ENCODE measurements at regions not wholly inside any gene's neighbourhood (a gene's known extent, or its start where the extent isn't known, plus 50 kb on each side); places are given as distances from the start of the nearest gene placed in this dataset.

DNA sequence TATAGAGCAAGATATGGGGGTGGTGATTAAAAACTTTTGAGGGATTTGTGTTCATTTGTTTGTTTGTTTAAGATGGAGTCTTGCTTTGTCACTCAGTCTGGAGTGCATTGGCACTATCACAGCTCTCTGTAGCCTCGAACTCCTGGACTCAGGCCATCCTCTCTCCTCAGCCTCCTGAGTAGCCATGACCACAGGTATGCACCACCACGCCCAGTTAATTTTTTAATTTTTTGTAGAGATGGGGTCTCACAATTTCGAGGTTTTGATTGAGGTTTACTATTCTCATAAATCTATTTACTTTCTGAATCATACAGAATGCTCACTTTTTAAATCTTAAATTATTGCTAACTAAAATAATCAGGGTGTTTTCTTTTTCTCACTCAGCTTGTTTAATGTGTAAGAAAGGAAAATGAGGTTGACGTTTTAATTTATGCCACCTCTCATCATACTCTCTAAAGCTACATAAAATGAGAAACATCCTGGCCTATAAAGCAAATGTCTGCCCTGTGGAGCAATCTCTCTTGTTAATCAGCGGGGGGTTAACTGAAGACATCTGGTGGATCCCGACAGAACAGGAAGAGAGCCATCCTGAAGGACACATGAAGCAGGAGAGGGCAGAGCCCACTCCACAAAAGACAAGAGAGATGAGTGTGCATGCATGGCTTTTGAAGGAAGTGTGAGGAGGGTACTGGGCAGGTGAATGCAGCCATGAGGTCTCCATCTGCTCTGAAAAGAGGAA is 589.1 kb upstream of the SLC8A1 start:
- ATAC-seq, result no peak
- TF ChIP-seq EP300 (IDR thresholded peaks at IDR 0.05), result no peak
- TF ChIP-seq POLR2AphosphoS5 (IDR thresholded peaks at IDR 0.05), result no peak
- TF ChIP-seq, protein P1, sequence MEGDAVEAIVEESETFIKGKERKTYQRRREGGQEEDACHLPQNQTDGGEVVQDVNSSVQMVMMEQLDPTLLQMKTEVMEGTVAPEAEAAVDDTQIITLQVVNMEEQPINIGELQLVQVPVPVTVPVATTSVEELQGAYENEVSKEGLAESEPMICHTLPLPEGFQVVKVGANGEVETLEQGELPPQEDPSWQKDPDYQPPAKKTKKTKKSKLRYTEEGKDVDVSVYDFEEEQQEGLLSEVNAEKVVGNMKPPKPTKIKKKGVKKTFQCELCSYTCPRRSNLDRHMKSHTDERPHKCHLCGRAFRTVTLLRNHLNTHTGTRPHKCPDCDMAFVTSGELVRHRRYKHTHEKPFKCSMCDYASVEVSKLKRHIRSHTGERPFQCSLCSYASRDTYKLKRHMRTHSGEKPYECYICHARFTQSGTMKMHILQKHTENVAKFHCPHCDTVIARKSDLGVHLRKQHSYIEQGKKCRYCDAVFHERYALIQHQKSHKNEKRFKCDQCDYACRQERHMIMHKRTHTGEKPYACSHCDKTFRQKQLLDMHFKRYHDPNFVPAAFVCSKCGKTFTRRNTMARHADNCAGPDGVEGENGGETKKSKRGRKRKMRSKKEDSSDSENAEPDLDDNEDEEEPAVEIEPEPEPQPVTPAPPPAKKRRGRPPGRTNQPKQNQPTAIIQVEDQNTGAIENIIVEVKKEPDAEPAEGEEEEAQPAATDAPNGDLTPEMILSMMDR (IDR thresholded peaks at IDR 0.05), result no peak
- TF ChIP-seq POLR2A (IDR thresholded peaks at IDR 0.05), result no peak
- WGBS, 2 donors (ENCODE audit: low coverage in 1 of 2), result 79 to 82% methylated on average over 3 to 6 of the region's 6 CpGs
- no peak overlapping the region for H3K27ac ChIP-seq
- no peaks in the 10 kb centered on the region for H3K27me3 ChIP-seq
- no peak overlapping the region for H3K4me3 ChIP-seq
- H3K9me3 ChIP-seq, result no peaks in the 10 kb centered on the region
- no peaks in the 10 kb centered on the region for H3K4me1 ChIP-seq
- no peaks in the 10 kb centered on the region for H3K36me3 ChIP-seq

DNA sequence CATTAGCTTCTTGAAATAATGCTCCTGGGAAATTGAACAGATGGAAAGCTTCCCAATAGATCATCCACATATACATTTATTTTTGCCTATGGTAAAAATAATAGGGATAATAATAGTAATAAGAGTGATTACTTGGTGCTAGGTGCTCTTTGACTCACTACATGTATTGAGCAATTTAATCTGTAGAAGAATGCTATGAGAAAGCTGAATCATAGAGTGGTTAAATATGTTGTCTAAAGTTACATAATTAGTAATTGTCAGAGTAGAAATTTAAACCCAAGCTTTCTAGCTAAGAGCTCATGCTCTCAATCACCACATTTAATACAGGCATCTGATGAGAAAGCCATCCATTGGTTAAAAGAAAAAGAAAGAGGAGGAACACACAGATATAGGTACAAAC is 590.5 kb upstream of the SLC8A1 start:
- H3K27me3 ChIP-seq, result no peaks in the 10 kb centered on the region
- no peak overlapping the region for H3K27ac ChIP-seq
- no peak for TF ChIP-seq EP300 (IDR thresholded peaks at IDR 0.05)
- TF ChIP-seq, protein P1 (IDR thresholded peaks at IDR 0.05), result no peak
- no peak overlapping the region for H3K4me3 ChIP-seq
- no peaks in the 10 kb centered on the region for H3K36me3 ChIP-seq
- no peaks in the 10 kb centered on the region for H3K4me1 ChIP-seq
- H3K9me3 ChIP-seq, result no peaks in the 10 kb centered on the region
- ATAC-seq, result no peak

DNA sequence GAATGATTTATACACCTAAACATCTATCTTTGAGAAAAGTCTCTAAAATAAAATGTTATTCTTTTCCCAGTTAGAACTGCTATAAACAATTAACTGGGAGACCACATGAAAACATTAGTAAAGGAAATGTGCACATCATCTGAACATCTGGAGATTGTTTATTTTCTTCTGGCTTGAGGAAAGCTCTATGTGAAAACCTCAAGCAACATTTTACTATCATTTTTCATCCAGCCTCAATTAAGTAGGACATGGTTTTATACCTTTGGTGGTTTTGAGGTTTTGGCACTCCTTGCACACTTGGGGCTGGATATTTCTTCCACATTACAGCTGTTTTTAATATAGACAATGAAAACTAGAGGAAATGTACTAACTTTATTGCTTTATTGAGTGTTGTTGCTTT is 609.5 kb upstream of the SLC8A1 start:
- Histone ChIP-seq H3K4me1 (no peaks in the 10 kb centered on the region), H3K4me3 (no peak overlapping the region), H3K36me3 (no peaks in the 10 kb centered on the region), H3K9me3 (no peaks in the 10 kb centered on the region), H3K27me3 (no peaks in the 10 kb centered on the region), H3K27ac (no peak overlapping the region)
- TF ChIP-seq, protein P1 (IDR thresholded peaks at IDR 0.05), result no peak
- TF ChIP-seq POLR2AphosphoS5 (IDR thresholded peaks at IDR 0.05), result no peak
- TF ChIP-seq POLR2A (IDR thresholded peaks at IDR 0.05), result no peak
- no peak for TF ChIP-seq EP300 (IDR thresholded peaks at IDR 0.05)
- no peak for ATAC-seq

DNA sequence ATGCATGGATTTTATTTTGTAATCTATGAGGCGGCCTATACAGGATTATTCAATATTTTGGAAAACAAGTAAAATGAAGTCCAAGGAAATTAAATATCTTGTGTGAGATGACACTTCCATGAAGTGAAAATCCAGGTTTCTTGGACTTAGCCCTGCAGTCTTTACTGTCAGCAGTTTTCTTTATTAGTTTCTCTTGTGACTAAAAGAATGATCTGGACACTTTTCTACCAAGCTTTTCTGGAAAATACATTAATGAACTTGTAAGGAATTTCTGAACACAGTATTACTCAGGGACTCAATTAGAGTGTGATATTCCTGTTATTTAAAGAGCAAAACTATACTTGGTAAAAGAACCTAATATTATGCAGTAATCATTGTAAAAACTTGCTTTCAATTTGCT is 610.4 kb upstream of the SLC8A1 start:
- no peak for ATAC-seq
- Histone ChIP-seq H3K9me3 (no peaks in the 10 kb centered on the region), H3K4me1 (no peaks in the 10 kb centered on the region), H3K27ac (no peak overlapping the region), H3K36me3 (no peaks in the 10 kb centered on the region), H3K4me3 (no peak overlapping the region), H3K27me3 (no peaks in the 10 kb centered on the region)
- 75 to 100% methylated on average over 1 of the region's 1 CpG for WGBS, 2 donors (ENCODE audit: low coverage in 1 of 2)
- TF ChIP-seq POLR2A (IDR thresholded peaks at IDR 0.05) (no peak), EP300 (IDR thresholded peaks at IDR 0.05) (no peak), POLR2AphosphoS5 (IDR thresholded peaks at IDR 0.05) (no peak)
- TF ChIP-seq, protein P1 (IDR thresholded peaks at IDR 0.05), result no peak

DNA sequence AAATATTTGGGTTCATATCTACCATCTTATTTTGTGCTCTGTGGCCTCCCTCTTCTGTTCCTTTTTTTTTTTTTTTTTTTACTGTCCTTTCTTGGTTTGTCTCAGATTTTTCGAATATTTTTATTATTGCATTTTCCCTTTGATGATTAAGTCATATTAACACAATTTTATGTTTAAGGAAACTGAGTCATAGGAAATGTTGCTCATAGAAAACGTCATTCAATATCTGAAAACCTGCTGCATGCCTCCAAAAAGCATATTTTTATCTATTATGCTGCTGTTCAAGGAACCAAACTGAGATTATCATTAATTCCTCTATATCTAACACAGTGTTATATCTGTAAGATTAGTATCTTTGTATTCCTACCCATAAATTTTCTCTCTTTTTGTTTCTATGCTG is 614.3 kb upstream of the SLC8A1 start:
- Histone ChIP-seq H3K4me3 (no peak overlapping the region), H3K27me3 (no peaks in the 10 kb centered on the region), H3K4me1 (no peaks in the 10 kb centered on the region), H3K36me3 (no peaks in the 10 kb centered on the region), H3K9me3 (no peaks in the 10 kb centered on the region), H3K27ac (no peak overlapping the region)
- no peak for TF ChIP-seq POLR2AphosphoS5 (IDR thresholded peaks at IDR 0.05)
- TF ChIP-seq, protein P1 (IDR thresholded peaks at IDR 0.05), result no peak
- no peak for TF ChIP-seq POLR2A (IDR thresholded peaks at IDR 0.05)
- no peak for TF ChIP-seq EP300 (IDR thresholded peaks at IDR 0.05)
- WGBS, 2 donors (ENCODE audit: low coverage in 1 of 2), result 64 to 77% methylated on average over 2 of the region's 2 CpGs
- ATAC-seq, result no peak
